ENCODE measurements at regions not wholly inside any gene's neighbourhood (a gene's known extent, or its start where the extent isn't known, plus 50 kb on each side); places are given as distances from the start of the nearest gene placed in this dataset.

- H3K36me3 Mint-ChIP-seq (ENCODE audit: low read depth), result no peaks in the 10 kb centered on the region
- DNase-seq, result no peak
- H3K27ac Mint-ChIP-seq, result no peak overlapping the region
- no peak overlapping the region for H3K4me3 Mint-ChIP-seq
- peaks cover 5% of the 10 kb centered on the region; the same call in 1 of the 2 replicates for H3K4me1 Mint-ChIP-seq (ENCODE audit: low read depth)
- TF ChIP-seq CTCF (IDR thresholded peaks at IDR 0.05), result no peak
- no peaks in the 10 kb centered on the region for H3K27me3 Mint-ChIP-seq (ENCODE audit: insufficient read depth)
- H3K9me3 Mint-ChIP-seq, result no peaks in the 10 kb centered on the region
These were observed 280.4 kb downstream of the RAP2B start for GRCh38 chr3:153442386-153442785.

- H3K4me3 Mint-ChIP-seq, result no peak overlapping the region
- no peaks in the 10 kb centered on the region for H3K27me3 Mint-ChIP-seq (ENCODE audit: insufficient read depth)
- no peak for DNase-seq
- no peak for TF ChIP-seq CTCF (IDR thresholded peaks at IDR 0.05)
- no peaks in the 10 kb centered on the region for H3K9me3 Mint-ChIP-seq
- H3K27ac Mint-ChIP-seq, result no peak overlapping the region
- H3K4me1 Mint-ChIP-seq (ENCODE audit: low read depth), result peaks cover 5% of the 10 kb centered on the region; the same call in 1 of the 2 replicates
- H3K36me3 Mint-ChIP-seq (ENCODE audit: low read depth), result no peaks in the 10 kb centered on the region
These were observed 280.9 kb downstream of the RAP2B start for GRCh38 chr3:153442799-153443487.

- H3K27ac Mint-ChIP-seq, result no peak overlapping the region
- peak; percentile 52 for TF ChIP-seq CTCF (IDR thresholded peaks at IDR 0.05)
- no peak overlapping the region for H3K4me3 Mint-ChIP-seq
- no peaks in the 10 kb centered on the region for H3K36me3 Mint-ChIP-seq (ENCODE audit: low read depth)
- no peaks in the 10 kb centered on the region for H3K27me3 Mint-ChIP-seq (ENCODE audit: insufficient read depth)
- DNase-seq, result peak; percentile 2
- peaks cover 3% of the 10 kb centered on the region; the same call in 1 of the 2 replicates for H3K4me1 Mint-ChIP-seq (ENCODE audit: low read depth)
- H3K9me3 Mint-ChIP-seq, result no peaks in the 10 kb centered on the region
These were observed 281.9 kb downstream of the RAP2B start for GRCh38 chr3:153443961-153444360.

GRCh38 chr3:153445817-153446216 is 283.8 kb downstream of the RAP2B start:
- H3K27me3 Mint-ChIP-seq (ENCODE audit: insufficient read depth), result no peaks in the 10 kb centered on the region
- TF ChIP-seq CTCF (IDR thresholded peaks at IDR 0.05), result no peak
- H3K4me3 Mint-ChIP-seq, result no peak overlapping the region
- no peaks in the 10 kb centered on the region for H3K9me3 Mint-ChIP-seq
- H3K36me3 Mint-ChIP-seq (ENCODE audit: low read depth), result no peaks in the 10 kb centered on the region
- H3K4me1 Mint-ChIP-seq (ENCODE audit: low read depth), result no peaks in the 10 kb centered on the region
- no peak for DNase-seq
- no peak overlapping the region for H3K27ac Mint-ChIP-seq

- Mint-ChIP-seq H3K4me1 (ENCODE audit: low read depth) (no peaks in the 10 kb centered on the region), H3K36me3 (ENCODE audit: low read depth) (no peaks in the 10 kb centered on the region), H3K9me3 (no peaks in the 10 kb centered on the region), H3K27ac (no peak overlapping the region), H3K4me3 (no peak overlapping the region), H3K27me3 (ENCODE audit: insufficient read depth) (no peaks in the 10 kb centered on the region)
- no peak for DNase-seq
- TF ChIP-seq CTCF (IDR thresholded peaks at IDR 0.05), result no peak
These were observed 286.3 kb downstream of the RAP2B start for GRCh38 chr3:153448151-153448829.
